ENCODE measurements at regions not wholly inside any gene's neighbourhood (a gene's known extent, or its start where the extent isn't known, plus 50 kb on each side); places are given as distances from the start of the nearest gene placed in this dataset.

DNA sequence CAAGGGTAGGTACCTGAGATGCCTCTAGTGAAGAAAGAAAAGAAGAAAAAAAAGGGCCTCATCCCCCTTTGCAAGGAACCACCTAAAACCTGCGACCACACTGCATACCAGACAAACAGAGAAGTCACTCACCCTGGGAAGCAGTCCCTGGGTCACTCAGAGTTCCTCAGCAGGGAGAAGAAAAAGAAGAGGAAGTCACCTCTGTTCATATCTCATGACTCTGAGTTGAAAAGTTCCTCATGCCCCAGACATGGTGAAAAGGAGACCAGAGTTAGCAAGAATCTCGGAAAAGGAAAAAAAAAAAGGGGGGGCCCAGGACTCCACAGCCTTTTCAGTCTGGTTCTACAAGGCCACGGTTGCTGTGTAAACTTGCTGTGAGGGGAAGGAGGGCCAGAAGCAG, 478.4 kb upstream of the NRXN1 start:
- TF ChIP-seq POLR2A (IDR thresholded peaks at IDR 0.05) = no peak
- TF ChIP-seq, protein P1, sequence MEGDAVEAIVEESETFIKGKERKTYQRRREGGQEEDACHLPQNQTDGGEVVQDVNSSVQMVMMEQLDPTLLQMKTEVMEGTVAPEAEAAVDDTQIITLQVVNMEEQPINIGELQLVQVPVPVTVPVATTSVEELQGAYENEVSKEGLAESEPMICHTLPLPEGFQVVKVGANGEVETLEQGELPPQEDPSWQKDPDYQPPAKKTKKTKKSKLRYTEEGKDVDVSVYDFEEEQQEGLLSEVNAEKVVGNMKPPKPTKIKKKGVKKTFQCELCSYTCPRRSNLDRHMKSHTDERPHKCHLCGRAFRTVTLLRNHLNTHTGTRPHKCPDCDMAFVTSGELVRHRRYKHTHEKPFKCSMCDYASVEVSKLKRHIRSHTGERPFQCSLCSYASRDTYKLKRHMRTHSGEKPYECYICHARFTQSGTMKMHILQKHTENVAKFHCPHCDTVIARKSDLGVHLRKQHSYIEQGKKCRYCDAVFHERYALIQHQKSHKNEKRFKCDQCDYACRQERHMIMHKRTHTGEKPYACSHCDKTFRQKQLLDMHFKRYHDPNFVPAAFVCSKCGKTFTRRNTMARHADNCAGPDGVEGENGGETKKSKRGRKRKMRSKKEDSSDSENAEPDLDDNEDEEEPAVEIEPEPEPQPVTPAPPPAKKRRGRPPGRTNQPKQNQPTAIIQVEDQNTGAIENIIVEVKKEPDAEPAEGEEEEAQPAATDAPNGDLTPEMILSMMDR (IDR thresholded peaks at IDR 0.05) = no peak
